GM20000 (cell line): ENCODE measurements at regions not wholly inside any gene's neighbourhood (a gene's known extent, or its start where the extent isn't known, plus 50 kb on each side); places are given as distances from the start of the nearest gene placed in this dataset.
"Not testable (repeated sequence)": the region's sequence is repeated elsewhere in the genome, so short reads cannot be mapped to it uniquely, and the experiment has no call there.

Experiments used
- DNase-seq: peaks from one replicate; pipeline ENCODE4 v3.0.0; 2012; ENCODE audit warnings: low spot score
- CTCF ChIP-seq: IDR thresholded peaks from 2 replicates; pipeline ENCODE4 v1.5.1; 2012; ENCODE audit warnings: mild to moderate bottlenecking, control low read depth; ENCODE audit errors: extremely low read depth, missing control alignments

- TF ChIP-seq CTCF = no peak
- no peak for DNase-seq
These were observed 152.2 kb downstream of the ARL4A start for GRCh38 chr7:12839508-12840153.

GRCh38 chr7:12844732-12845131, 157.3 kb downstream of the ARL4A start:
- not testable (repeated sequence) for DNase-seq

DNA sequence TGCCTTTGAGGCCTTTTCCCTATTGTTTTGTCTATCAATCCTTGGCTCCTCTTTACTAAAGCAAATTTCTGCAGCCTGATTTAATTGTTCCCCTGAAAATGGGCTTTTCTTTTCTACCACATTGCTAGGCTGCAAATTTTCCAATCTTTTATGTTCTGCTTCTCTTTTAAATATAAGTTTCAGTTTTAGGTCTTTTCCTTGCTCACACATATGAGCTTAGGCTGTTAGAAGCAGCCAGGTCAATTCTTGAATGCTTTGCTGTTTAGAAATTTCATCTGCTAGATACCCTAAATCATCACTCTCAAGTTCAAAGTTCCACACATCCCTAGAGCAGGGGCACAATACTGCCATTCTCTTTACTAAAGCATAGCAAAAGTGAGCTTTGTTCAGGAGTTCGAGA, 159.6 kb downstream of the ARL4A start:
- DNase-seq = no peak
- TF ChIP-seq CTCF = no peak

DNA sequence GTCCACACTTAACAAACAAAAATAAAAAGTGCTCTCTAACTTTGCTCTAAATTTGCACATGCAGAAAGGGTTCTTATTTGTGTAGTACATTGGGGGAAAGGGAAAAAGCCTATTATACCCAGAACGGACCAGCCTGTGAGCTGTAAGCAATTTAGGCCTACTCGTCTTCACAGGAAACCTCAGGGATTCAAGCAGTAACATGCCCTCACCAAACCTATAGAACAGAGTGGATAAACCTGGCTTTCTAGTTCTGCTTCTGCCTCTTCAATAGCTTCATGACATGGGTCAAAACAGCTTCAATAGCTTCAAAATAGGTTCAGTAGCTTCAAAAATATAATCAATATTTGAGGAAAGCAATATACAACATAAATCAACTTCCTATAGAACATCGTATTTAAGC, 163.7 kb downstream of the ARL4A start:
- TF ChIP-seq CTCF = no peak
- DNase-seq = no peak

- no peak for TF ChIP-seq CTCF
- no peak for DNase-seq
These were observed 164.4 kb downstream of the ARL4A start for GRCh38 chr7:12851841-12852240.

DNA sequence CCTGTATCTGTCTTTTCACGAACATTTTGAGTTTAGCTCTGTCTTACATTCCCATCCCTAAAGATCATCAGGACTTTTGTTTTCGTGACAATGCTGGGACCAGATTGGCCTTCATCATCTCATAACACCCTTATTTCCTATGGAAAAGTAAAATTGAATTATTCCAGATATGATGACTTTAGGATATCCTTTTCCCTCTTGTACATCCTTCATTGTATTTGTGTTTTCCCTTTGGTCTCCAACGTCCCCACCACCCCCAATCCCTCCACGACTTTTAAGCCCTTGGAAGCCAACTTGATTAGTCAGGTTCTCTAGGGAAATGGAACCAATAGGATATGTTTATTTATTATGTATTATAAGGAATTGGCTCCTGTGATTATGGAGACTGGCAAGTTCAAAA, 167.6 kb downstream of the ARL4A start:
- TF ChIP-seq CTCF = no peak
- no peak for DNase-seq

DNA sequence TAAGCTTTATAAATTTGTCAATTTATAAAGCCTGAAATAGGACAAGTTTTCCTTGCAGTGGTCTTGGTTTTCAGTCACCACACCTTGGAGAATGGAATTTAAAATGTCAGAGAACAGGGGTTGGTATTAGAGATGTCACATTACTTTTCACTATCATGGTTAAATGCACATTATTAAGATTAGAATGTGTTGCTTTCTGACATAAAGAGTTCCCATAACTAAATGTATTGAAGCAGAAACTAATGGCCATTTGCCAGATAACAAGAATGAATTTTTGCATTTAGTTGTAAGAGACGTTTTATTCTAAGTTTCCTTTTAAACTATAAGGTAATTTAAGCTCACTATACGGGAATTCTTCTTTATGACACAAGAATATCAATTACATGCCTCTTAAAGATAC, 172.3 kb downstream of the ARL4A start:
- DNase-seq = no peak
- TF ChIP-seq CTCF = no peak

GRCh38 chr7:12861070-12861469, 173.6 kb downstream of the ARL4A start:
- DNase-seq = no peak
- TF ChIP-seq CTCF = no peak
